K562 (cell line): ENCODE measurements at regions not wholly inside any gene's neighbourhood (a gene's known extent, or its start where the extent isn't known, plus 50 kb on each side); places are given as distances from the start of the nearest gene placed in this dataset.

ENCODE experiments used
- ATAC-seq: fragments of 200-7000 bp; cut with Tn5 transposase; 3 replicates; pipeline ENCODE4 v1.9.1; 2020; ENCODE audit warnings: moderate library complexity
- BruUV-seq: library from RNA; stranded (reverse); fragments of 400-500 nt; replicated peaks from 2 replicates; lab custom pipeline; 2021; lab: Mats Ljungman, UMichigan
- CTCF ChIA-PET: fragments of 300-600 bp; formaldehyde crosslinking; extraction: SDS; loops from one replicate; lab custom pipeline; 2021; ENCODE audit warnings: low intra/inter-chr PET ratio; lab: Yijun Ruan, JAX
- POLR2A ChIA-PET: fragments of 300-600, 350-650 bp; sonication (Branson Sonifier 250); formaldehyde crosslinking; extraction: SDS; loops from one replicate; lab custom pipeline; 2021; ENCODE audit warnings: antibody characterized with exemption, inconsistent platforms; lab: Yijun Ruan, JAX
- DNase-seq, 4 experiments: peaks; one replicate each; pipeline versions ENCODE4 v3.0.0 to v3.0.0-alpha.2; 2011 to 2018; ENCODE audit warnings: low spot score in 3 of 4, mixed read lengths in 3 of 4; ENCODE audit errors: extremely low read depth in 1 of 4
- FAIRE-seq: peaks from 2 replicates; lab custom pipeline; 2011; peaks lifted over from hg19 to GRCh38; lab: Jason Lieb, UNC
- H2AFZ ChIP-seq: 2 replicates; pipeline ENCODE4 v1.6.0; 2011; ENCODE audit warnings: low read depth, low read length, control low read depth, inconsistent platforms
- H3K27ac ChIP-seq: fragments of 200-600 bp; 3 replicates; pipeline ENCODE4 v1.8.0; 2011; ENCODE audit warnings: low read depth, mild to moderate bottlenecking, control low read depth, inconsistent platforms, low read length, moderate library complexity, mixed read lengths; ENCODE audit errors: extremely low read depth
- H3K27me3 ChIP-seq, 2 experiments: fragments of 300-600 bp in 1 of 2; 2 replicates in 1 of 2; 3 replicates in 1 of 2; pipeline versions ENCODE4 v1.6.0 to v1.8.0; 2011; ENCODE audit warnings: inconsistent platforms in 2 of 2, low read length in 2 of 2, mild to moderate bottlenecking in 1 of 2, mixed read lengths in 1 of 2, moderate library complexity in 1 of 2; ENCODE audit not compliant: control insufficient read depth in 2 of 2, insufficient read depth in 2 of 2
- H3K36me3 ChIP-seq: fragments of 300-600 bp; 3 replicates; pipeline ENCODE4 v1.8.0; 2011; ENCODE audit warnings: mild to moderate bottlenecking, low read length, inconsistent platforms; ENCODE audit not compliant: control insufficient read depth, insufficient read depth
- H3K4me1 ChIP-seq, 2 experiments: fragments of 200-600 bp in 1 of 2; replicated peaks in 1 of 2; 2 replicates in 1 of 2; 3 replicates in 1 of 2; pipeline versions ENCODE4 v1.5.1 to v1.8.0; 2011; ENCODE audit warnings: inconsistent platforms in 2 of 2, low read length in 2 of 2, mild to moderate bottlenecking in 1 of 2, mixed read lengths in 1 of 2, moderate library complexity in 1 of 2; ENCODE audit not compliant: control insufficient read depth in 2 of 2, insufficient read depth in 2 of 2
- H3K4me2 ChIP-seq: 2 replicates; pipeline ENCODE4 v1.6.1; 2011; ENCODE audit warnings: low read length, control low read depth, inconsistent platforms, mixed read lengths; ENCODE audit not compliant: insufficient read depth
- H3K4me3 ChIP-seq: fragments of 200-600 bp; sonication (generic), shearing (Covaris generic); 2 replicates; pipeline ENCODE4 v1.5.1; 2016; ENCODE audit warnings: control low read depth, inconsistent platforms
- H3K79me2 ChIP-seq: fragments of 200-600 bp; 3 replicates; pipeline ENCODE4 v1.8.0; 2011; ENCODE audit warnings: low read length, inconsistent platforms; ENCODE audit not compliant: control insufficient read depth, insufficient read depth
- H3K9ac ChIP-seq, 2 experiments: 2 replicates each; pipeline versions ENCODE4 v1.6.0 to v1.6.1; 2011; ENCODE audit warnings: low read depth in 2 of 2, low read length in 2 of 2, control low read depth in 1 of 2, inconsistent platforms in 1 of 2, mild to moderate bottlenecking in 1 of 2, mixed read lengths in 1 of 2; ENCODE audit not compliant: insufficient read depth in 1 of 2
- H3K9me1 ChIP-seq: one replicate; pipeline ENCODE4 v1.6.0; 2011; ENCODE audit warnings: inconsistent platforms, mild to moderate bottlenecking, low read length, moderate library complexity; ENCODE audit not compliant: control insufficient read depth, insufficient read depth
- H3K9me3 ChIP-seq: replicated peaks from 2 replicates; pipeline ENCODE4 v1.5.1; 2011; ENCODE audit warnings: low read depth, low read length, inconsistent platforms; ENCODE audit not compliant: control insufficient read depth, insufficient read depth
- H4K20me1 ChIP-seq: replicated peaks from 2 replicates; pipeline ENCODE4 v1.6.1; 2011; ENCODE audit warnings: low read length, inconsistent platforms, mixed read lengths; ENCODE audit not compliant: control insufficient read depth, insufficient read depth
- CLOCK ChIP-seq: fragments of 250-450 bp; sonication (Bioruptor Pico); IDR thresholded peaks from 2 replicates; pipeline ENCODE4 v1.4.0; 2020; ENCODE audit warnings: mild to moderate bottlenecking, moderate library complexity, borderline replicate concordance
- ELF4 ChIP-seq: fragments of 450-650 bp; formaldehyde crosslinking; IDR thresholded peaks from 2 replicates; pipeline ENCODE4 v1.4.0; 2022; ENCODE audit warnings: missing genetic modification characterization
- FOXJ3 ChIP-seq: sonication (generic); formaldehyde crosslinking; IDR thresholded peaks from 2 replicates; pipeline ENCODE4 v1.4.0; 2020; ENCODE audit warnings: mild to moderate bottlenecking, missing genetic modification reagents
- FOXK1 ChIP-seq: sonication (generic); formaldehyde crosslinking; IDR thresholded peaks from 2 replicates; pipeline ENCODE4 v1.8.0; 2022; ENCODE audit warnings: missing genetic modification reagents, mild to moderate bottlenecking, borderline replicate concordance
- FOXK2 ChIP-seq, 2 experiments: fragments of 450-650 bp; IDR thresholded peaks in 1 of 2; conservative IDR thresholded peaks in 1 of 2; 2 replicates each; pipeline ENCODE4 v1.6.1; 2016; ENCODE audit warnings: low read depth in 2 of 2, mild to moderate bottlenecking in 1 of 2
- GABPA ChIP-seq: fragments of 200-800 bp; sonication (Bioruptor generic); conservative IDR thresholded peaks from 2 replicates; pipeline ENCODE4 v1.6.1; 2016; ENCODE audit warnings: low read depth, missing genetic modification characterization, missing compliant biosample characterization
- GTF2E2 ChIP-seq: fragments of 200-800 bp; sonication (Bioruptor generic); IDR thresholded peaks from 2 replicates; pipeline ENCODE4 v1.6.1; 2016; ENCODE audit warnings: missing genetic modification characterization, missing compliant biosample characterization
- HNRNPUL1 ChIP-seq: fragments of 200-400 bp; formaldehyde crosslinking; IDR thresholded peaks from 2 replicates; pipeline ENCODE4 v1.6.1; 2017; ENCODE audit warnings: low read length
- PHF20 ChIP-seq: fragments of 450-650 bp; IDR thresholded peaks from 2 replicates; pipeline ENCODE4 v1.6.1; 2018; ENCODE audit not compliant: partially characterized antibody
- RHOXF2B ChIP-seq: fragments of 250-450 bp; sonication (Bioruptor Pico); conservative IDR thresholded peaks from 2 replicates; pipeline ENCODE4 v1.5.1; 2021
- TCF3 ChIP-seq: sonication (generic); formaldehyde crosslinking; IDR thresholded peaks from 2 replicates; pipeline ENCODE4 v1.4.0; 2020; ENCODE audit warnings: mild to moderate bottlenecking, missing genetic modification reagents
- ZNF23 ChIP-seq: fragments of 250-450 bp; sonication (Bioruptor Pico); IDR thresholded peaks from 2 replicates; pipeline ENCODE4 v1.4.0; 2020; ENCODE audit warnings: mild to moderate bottlenecking
- ZNF655 ChIP-seq: fragments of 250-450 bp; sonication (Bioruptor Pico); IDR thresholded peaks from 2 replicates; pipeline ENCODE4 v1.5.0; 2021
- ZNF695 ChIP-seq: fragments of 450-650 bp; formaldehyde crosslinking; IDR thresholded peaks from 2 replicates; pipeline ENCODE4 v1.4.0; 2020; ENCODE audit warnings: mild to moderate bottlenecking, moderate library complexity
- WGBS: fragments of 100-300 bp; shearing (Covaris generic); methylation state at CpG from one replicate; pipeline ENCODE4 v1.1.6; 2016; ENCODE audit warnings: low coverage, mixed read lengths; ENCODE audit not compliant: insufficient coverage; ENCODE audit errors: missing lambda C conversion rate; 5-methylcytosine and 5-hydroxymethylcytosine counted together
- in situ Hi-C: fragments of 300-500 bp; cut with MboI; formaldehyde crosslinking; loops from 4 replicates; pipeline ENCODE4 v1.15.0; 2018; ENCODE audit warnings: inconsistent platforms, mixed read lengths
- intact Hi-C: fragments of 100-400 bp; cut with micrococcal nuclease; formaldehyde crosslinking; loops from 2 replicates; pipeline ENCODE4 v1.14.2; 2022
- TF ChIP-seq, protein P1 (sequence below): sonication (generic); formaldehyde crosslinking; IDR thresholded peaks from 2 replicates; pipeline ENCODE4 v1.8.0; 2022; ENCODE audit warnings: missing genetic modification reagents, mild to moderate bottlenecking, borderline replicate concordance
- TF ChIP-seq, protein P2 (sequence below): fragments of 250-450 bp; sonication (Bioruptor Pico); IDR thresholded peaks from 2 replicates; pipeline ENCODE4 v1.5.0; 2021

DNA sequence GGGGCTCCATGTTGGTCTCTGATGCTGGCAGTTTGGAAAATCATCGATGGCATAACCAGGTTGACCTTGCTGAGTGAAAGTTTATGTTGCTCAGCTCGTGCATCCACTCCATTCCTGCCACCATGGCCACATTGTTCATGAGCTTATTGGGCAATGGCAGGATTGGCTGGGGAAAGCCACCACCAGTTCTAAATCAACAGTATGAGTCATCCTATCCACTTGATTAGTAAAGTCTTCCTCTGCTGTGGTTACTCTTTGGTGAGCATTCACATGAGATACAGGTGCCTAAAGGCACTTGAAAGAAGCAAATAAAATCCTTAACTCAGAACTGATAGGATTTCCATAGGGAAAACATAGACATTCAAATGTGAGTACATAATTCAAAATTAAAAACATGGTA, 131.8 kb upstream of the FBN2 start:
- Histone ChIP-seq H3K9me3 (no peaks in the 10 kb centered on the region), H3K27me3 (no peaks in the 10 kb centered on the region), H3K36me3 (no peaks in the 10 kb centered on the region), H4K20me1 (no peaks in the 10 kb centered on the region), H3K4me3 (no peak overlapping the region), H3K9me1 (no peaks in the 10 kb centered on the region), H2AFZ (no peak overlapping the region), H3K27ac (no peak overlapping the region), H3K79me2 (no peaks in the 10 kb centered on the region), H3K9ac (no peak overlapping the region), H3K4me2 (no peak overlapping the region), H3K4me1 (no peaks in the 10 kb centered on the region)
- in situ Hi-C loops (no loop called here), intact Hi-C loops (loop anchor here (10.0 kb wide), 1 partner anchor 1105 kb away; no protein-coding TSS in a partner anchor)
- 0% methylated on average over 2 of the region's 2 CpGs for WGBS
- CTCF ChIA-PET, result no interaction called here
- no peak for DNase-seq
- ATAC-seq, result no peak
- BruUV-seq, result no TSS peak
- no peak for TF ChIP-seq TCF3 (CRISPR knock-in tag)
- no peak for TF ChIP-seq GTF2E2 (tag)
- no peak for TF ChIP-seq HNRNPUL1
- TF ChIP-seq, protein P1, sequence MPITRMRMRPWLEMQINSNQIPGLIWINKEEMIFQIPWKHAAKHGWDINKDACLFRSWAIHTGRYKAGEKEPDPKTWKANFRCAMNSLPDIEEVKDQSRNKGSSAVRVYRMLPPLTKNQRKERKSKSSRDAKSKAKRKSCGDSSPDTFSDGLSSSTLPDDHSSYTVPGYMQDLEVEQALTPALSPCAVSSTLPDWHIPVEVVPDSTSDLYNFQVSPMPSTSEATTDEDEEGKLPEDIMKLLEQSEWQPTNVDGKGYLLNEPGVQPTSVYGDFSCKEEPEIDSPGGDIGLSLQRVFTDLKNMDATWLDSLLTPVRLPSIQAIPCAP (CRISPR knock-in tag), result no peak
- no peak for TF ChIP-seq ZNF23 (CRISPR knock-in tag)
- TF ChIP-seq RHOXF2B, result no peak
- no peak for TF ChIP-seq ZNF695 (CRISPR knock-in tag)
- no peak for TF ChIP-seq CLOCK (CRISPR knock-in tag)
- no peak for TF ChIP-seq FOXK2 (conservative IDR thresholded peaks at IDR 0.05 in 1 of 2, IDR thresholded peaks at IDR 0.05 in 1 of 2; ENCODE audit: low read depth in 2 of 2)
- TF ChIP-seq FOXJ3 (CRISPR knock-in tag), result no peak
- TF ChIP-seq GABPA, result no peak
- TF ChIP-seq ZNF655, result no peak
- no peak for TF ChIP-seq ELF4 (CRISPR knock-in tag)
- TF ChIP-seq, protein P2, sequence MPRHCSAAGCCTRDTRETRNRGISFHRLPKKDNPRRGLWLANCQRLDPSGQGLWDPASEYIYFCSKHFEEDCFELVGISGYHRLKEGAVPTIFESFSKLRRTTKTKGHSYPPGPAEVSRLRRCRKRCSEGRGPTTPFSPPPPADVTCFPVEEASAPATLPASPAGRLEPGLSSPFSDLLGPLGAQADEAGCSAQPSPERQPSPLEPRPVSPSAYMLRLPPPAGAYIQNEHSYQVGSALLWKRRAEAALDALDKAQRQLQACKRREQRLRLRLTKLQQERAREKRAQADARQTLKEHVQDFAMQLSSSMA (CRISPR knock-in tag), result no peak
- TF ChIP-seq PHF20, result no peak
- no peak for TF ChIP-seq FOXK1
- POLR2A ChIA-PET, result no interaction called here
- no peak for FAIRE-seq
